ENCODE measurements at regions not wholly inside any gene's neighbourhood (a gene's known extent, or its start where the extent isn't known, plus 50 kb on each side); places are given as distances from the start of the nearest gene placed in this dataset.

GRCh38 chr21:17406202-17406601 is 106.6 kb upstream of the CXADR start:
- no peak for DNase-seq (ENCODE audit: low read depth)

GRCh38 chr21:17414766-17415165 is 98.1 kb upstream of the CXADR start:
- no peak for DNase-seq (ENCODE audit: low read depth)

- no peak for DNase-seq (ENCODE audit: low read depth)
Measured at GRCh38 chr21:17416139-17416538, 96.7 kb upstream of the CXADR start.

GRCh38 chr21:17422931-17423330 is 89.9 kb upstream of the CXADR start:
- DNase-seq (ENCODE audit: low read depth) = no peak

GRCh38 chr21:17427157-17427556 is 85.7 kb upstream of the CXADR start:
- no peak for DNase-seq (ENCODE audit: low read depth)

GRCh38 chr21:17427831-17428483 is 84.9 kb upstream of the CXADR start:
- no peak for DNase-seq (ENCODE audit: low read depth)

- no peak for DNase-seq (ENCODE audit: low read depth)
Measured at GRCh38 chr21:17428484-17428869, 84.4 kb upstream of the CXADR start.

- no peak for DNase-seq (ENCODE audit: low read depth)
Measured at GRCh38 chr21:17428980-17429379, 83.9 kb upstream of the CXADR start.

GRCh38 chr21:17429936-17430335 is 82.9 kb upstream of the CXADR start:
- DNase-seq (ENCODE audit: low read depth) = no peak

- DNase-seq (ENCODE audit: low read depth) = no peak
Measured at GRCh38 chr21:17432732-17433057, 80.1 kb upstream of the CXADR start.

- no peak for DNase-seq (ENCODE audit: low read depth)
Measured at GRCh38 chr21:17433730-17434129, 79.1 kb upstream of the CXADR start.

GRCh38 chr21:17435565-17436543 is 77.0 kb upstream of the CXADR start:
- DNase-seq (ENCODE audit: low read depth) = no peak

GRCh38 chr21:17436626-17437111 is 76.2 kb upstream of the CXADR start:
- DNase-seq (ENCODE audit: low read depth) = no peak

GRCh38 chr21:17438635-17439034 is 74.2 kb upstream of the CXADR start:
- DNase-seq (ENCODE audit: low read depth) = no peak

- DNase-seq (ENCODE audit: low read depth) = no peak
Measured at GRCh38 chr21:17440969-17441368, 71.9 kb upstream of the CXADR start.

- DNase-seq (ENCODE audit: low read depth) = no peak
Measured at GRCh38 chr21:17441370-17441769, 71.5 kb upstream of the CXADR start.

- DNase-seq (ENCODE audit: low read depth) = no peak
Measured at GRCh38 chr21:17442165-17442564, 70.7 kb upstream of the CXADR start.

GRCh38 chr21:17444828-17445227 is 68.0 kb upstream of the CXADR start:
- DNase-seq (ENCODE audit: low read depth) = no peak

- DNase-seq (ENCODE audit: low read depth) = no peak
Measured at GRCh38 chr21:17446737-17447136, 66.1 kb upstream of the CXADR start.

GRCh38 chr21:17449701-17450100 is 63.1 kb upstream of the CXADR start:
- no peak for DNase-seq (ENCODE audit: low read depth)

GRCh38 chr21:17451364-17451891 is 61.4 kb upstream of the CXADR start:
- DNase-seq (ENCODE audit: low read depth) = no peak

GRCh38 chr21:17454315-17455027 is 58.4 kb upstream of the CXADR start:
- DNase-seq (ENCODE audit: low read depth) = peak; percentile 3

GRCh38 chr21:17455028-17455353 is 57.9 kb upstream of the CXADR start:
- no peak for DNase-seq (ENCODE audit: low read depth)

Measured in activated T-helper 9 cell treated with anti-CD3 and anti-CD28 coated beads, Interleukin-2, amount 50 U/mL, for 16 hours (primary cell).